Gastrocnemius medialis (tissue), 4 donors: ENCODE measurements at regions not wholly inside any gene's neighbourhood (a gene's known extent, or its start where the extent isn't known, plus 50 kb on each side); places are given as distances from the start of the nearest gene placed in this dataset.

ENCODE experiments used
- ATAC-seq, 2 donors: fragments of 150-250 bp; one replicate each; pipeline ENCODE4 v1.9.1; 2016
- DNase-seq, 2 donors: peaks; one replicate each; pipeline ENCODE4 v3.0.0-alpha.2; 2019
- H3K27ac ChIP-seq, 4 donors: fragments of 200-600 bp; sonication (generic); 1 replicate in 1 of 4; 2 replicates in 3 of 4; pipeline ENCODE4 v1.5.1; 2016 to 2018; ENCODE audit warnings: mild to moderate bottlenecking in 2 of 4, moderate library complexity in 1 of 4
- H3K27me3 ChIP-seq, 3 donors: fragments of 200-600 bp; sonication (generic) in 2 of 3; 1 replicate in 1 of 3; 2 replicates in 2 of 3; pipeline versions ENCODE4 v1.5.1 to v1.6.0; 2016 to 2019; ENCODE audit warnings: mild to moderate bottlenecking in 1 of 3, moderate library complexity in 1 of 3
- H3K36me3 ChIP-seq, 2 donors: fragments of 200-600 bp; sonication (generic) in 1 of 2; one replicate each; pipeline ENCODE4 v1.5.1; 2017 to 2018
- H3K4me1 ChIP-seq, 2 donors: fragments of 200-600 bp; sonication (generic) in 1 of 2; one replicate each; pipeline ENCODE4 v1.5.1; 2016 to 2017; ENCODE audit warnings: mild to moderate bottlenecking in 2 of 2
- H3K4me3 ChIP-seq, 4 donors: fragments of 200-600 bp; sonication (generic) in 3 of 4; 1 replicate in 1 of 4; 2 replicates in 3 of 4; pipeline ENCODE4 v1.5.1; 2016 to 2019; ENCODE audit warnings: mild to moderate bottlenecking in 2 of 4
- H3K9me3 ChIP-seq, 3 donors: fragments of 200-600 bp; sonication (generic) in 2 of 3; 1 replicate in 1 of 3; 2 replicates in 2 of 3; pipeline ENCODE4 v1.5.1; 2016 to 2019
- POLR2A ChIP-seq, 2 donors: fragments of 450-650 bp; IDR thresholded peaks; one replicate each; pipeline ENCODE4 v1.6.1; 2017; ENCODE audit warnings: antibody characterized with exemption in 2 of 2, mild to moderate bottlenecking in 2 of 2, moderate library complexity in 2 of 2
- in situ Hi-C, 4 donors: fragments of 200-750 bp; cut with MboI; loops; one replicate each; pipeline versions ENCODE4 v1.15.0 to v1.8.0; 2017; ENCODE audit warnings: low sequenced_read_pairs in 4 of 4
- intact Hi-C: fragments of 100-400 bp; cut with DNase I; formaldehyde crosslinking; loops from one replicate; pipeline ENCODE4 v1.15.1; 2023; ENCODE audit warnings: low total_unique reads
- TF ChIP-seq, protein P1 (sequence below), 5 experiments: fragments of 450-650 bp in 3 of 5; fragments of 200-600 bp in 2 of 5; sonication (generic) in 2 of 5; IDR thresholded peaks in 4 of 5; conservative IDR thresholded peaks in 1 of 5; 1 replicate in 4 of 5; 2 replicates in 1 of 5; pipeline ENCODE4 v1.5.1; 2016 to 2019; ENCODE audit warnings: antibody characterized with exemption in 5 of 5, mild to moderate bottlenecking in 3 of 5, moderate library complexity in 3 of 5

DNA sequence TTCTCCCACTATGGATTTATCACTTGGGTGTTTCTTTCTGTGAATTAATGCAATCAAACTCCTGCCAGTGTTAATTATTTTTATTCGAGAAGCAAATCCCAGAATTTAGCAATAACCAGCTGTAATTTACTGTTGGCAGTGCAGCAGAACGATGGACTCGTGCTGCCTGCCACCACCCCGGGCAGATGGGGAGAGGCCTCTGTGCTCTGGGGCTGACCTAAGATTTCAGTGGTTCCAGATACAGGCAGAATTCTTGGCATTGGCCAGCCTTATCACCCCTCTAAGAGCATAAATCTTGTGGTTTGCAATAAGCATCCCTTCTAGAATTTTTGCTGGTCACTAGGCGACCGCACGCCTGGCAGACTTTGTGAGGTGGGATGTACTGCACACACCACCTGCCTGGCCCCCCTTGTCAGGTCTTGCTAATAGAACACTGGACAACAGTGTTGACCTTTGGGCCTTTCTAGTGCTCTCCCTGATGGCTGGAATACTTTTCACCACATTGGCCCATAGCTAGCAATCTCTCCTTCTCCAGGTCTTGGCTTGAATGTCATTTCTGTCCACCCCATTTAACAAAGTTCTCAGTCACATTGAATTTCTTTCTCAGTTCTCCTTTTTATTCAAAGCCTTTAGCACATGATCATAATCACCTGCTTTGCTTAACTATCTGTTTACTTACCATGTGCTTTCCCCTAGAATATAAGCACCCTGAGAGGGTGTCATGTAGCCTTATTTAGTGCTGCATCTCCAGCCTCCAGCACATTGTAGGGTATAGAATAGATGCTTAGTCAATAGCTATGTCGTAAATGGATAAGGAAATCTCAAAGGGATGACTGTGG, 122.1 kb upstream of the DYNLRB2 start:
- Histone ChIP-seq H3K27ac (no peak overlapping the region), H3K4me1 (no peaks in the 10 kb centered on the region), H3K27me3 (no peaks in the 10 kb centered on the region), H3K4me3 (no peak overlapping the region), H3K9me3 (no peaks in the 10 kb centered on the region), H3K36me3 (no peaks in the 10 kb centered on the region)
- ATAC-seq: no peak
- DNase-seq: no peak
- TF ChIP-seq POLR2A (IDR thresholded peaks at IDR 0.05): no peak
- TF ChIP-seq, protein P1, sequence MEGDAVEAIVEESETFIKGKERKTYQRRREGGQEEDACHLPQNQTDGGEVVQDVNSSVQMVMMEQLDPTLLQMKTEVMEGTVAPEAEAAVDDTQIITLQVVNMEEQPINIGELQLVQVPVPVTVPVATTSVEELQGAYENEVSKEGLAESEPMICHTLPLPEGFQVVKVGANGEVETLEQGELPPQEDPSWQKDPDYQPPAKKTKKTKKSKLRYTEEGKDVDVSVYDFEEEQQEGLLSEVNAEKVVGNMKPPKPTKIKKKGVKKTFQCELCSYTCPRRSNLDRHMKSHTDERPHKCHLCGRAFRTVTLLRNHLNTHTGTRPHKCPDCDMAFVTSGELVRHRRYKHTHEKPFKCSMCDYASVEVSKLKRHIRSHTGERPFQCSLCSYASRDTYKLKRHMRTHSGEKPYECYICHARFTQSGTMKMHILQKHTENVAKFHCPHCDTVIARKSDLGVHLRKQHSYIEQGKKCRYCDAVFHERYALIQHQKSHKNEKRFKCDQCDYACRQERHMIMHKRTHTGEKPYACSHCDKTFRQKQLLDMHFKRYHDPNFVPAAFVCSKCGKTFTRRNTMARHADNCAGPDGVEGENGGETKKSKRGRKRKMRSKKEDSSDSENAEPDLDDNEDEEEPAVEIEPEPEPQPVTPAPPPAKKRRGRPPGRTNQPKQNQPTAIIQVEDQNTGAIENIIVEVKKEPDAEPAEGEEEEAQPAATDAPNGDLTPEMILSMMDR (IDR thresholded peaks at IDR 0.05 in 4 of 5, conservative IDR thresholded peaks at IDR 0.05 in 1 of 5): no peak
- in situ Hi-C loops: no loop called here
- intact Hi-C loops: no loop called here

DNA sequence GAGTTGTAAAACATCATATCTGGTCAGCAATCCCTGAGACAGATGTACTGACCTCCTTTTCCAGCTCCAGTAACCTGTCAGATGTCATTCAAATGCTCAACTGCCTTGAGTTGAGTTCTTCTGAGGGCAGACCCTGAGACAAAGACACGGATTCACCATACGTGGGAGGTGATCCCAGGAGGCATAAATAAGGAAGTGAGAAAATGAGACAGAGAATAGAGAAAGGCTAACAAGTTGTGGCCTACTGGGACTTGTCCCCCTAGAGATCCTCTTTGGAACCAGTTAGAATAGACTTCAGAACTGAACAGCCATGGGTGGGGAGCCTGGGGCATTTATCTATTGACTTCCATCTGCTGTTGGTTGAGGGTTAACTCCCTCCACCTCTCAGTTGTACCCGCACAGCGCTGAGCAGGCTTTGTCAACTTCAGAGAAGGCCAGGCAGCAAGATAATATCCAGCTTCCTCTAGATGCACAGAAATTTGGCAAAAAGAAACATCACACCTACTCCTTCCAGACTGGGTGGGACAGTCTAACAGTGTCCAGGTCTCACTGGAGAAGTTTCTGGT, 123.0 kb upstream of the DYNLRB2 start:
- no peak overlapping the region for H3K4me3 ChIP-seq
- H3K4me1 ChIP-seq: no peaks in the 10 kb centered on the region
- intact Hi-C loops (no loop called here), in situ Hi-C loops (no loop called here)
- H3K27me3 ChIP-seq: no peaks in the 10 kb centered on the region
- DNase-seq: no peak
- no peaks in the 10 kb centered on the region for H3K9me3 ChIP-seq
- no peak for ATAC-seq
- H3K36me3 ChIP-seq: no peaks in the 10 kb centered on the region
- no peak for TF ChIP-seq POLR2A (IDR thresholded peaks at IDR 0.05)
- TF ChIP-seq, protein P1 (IDR thresholded peaks at IDR 0.05 in 4 of 5, conservative IDR thresholded peaks at IDR 0.05 in 1 of 5): no peak
- no peak overlapping the region for H3K27ac ChIP-seq

DNA sequence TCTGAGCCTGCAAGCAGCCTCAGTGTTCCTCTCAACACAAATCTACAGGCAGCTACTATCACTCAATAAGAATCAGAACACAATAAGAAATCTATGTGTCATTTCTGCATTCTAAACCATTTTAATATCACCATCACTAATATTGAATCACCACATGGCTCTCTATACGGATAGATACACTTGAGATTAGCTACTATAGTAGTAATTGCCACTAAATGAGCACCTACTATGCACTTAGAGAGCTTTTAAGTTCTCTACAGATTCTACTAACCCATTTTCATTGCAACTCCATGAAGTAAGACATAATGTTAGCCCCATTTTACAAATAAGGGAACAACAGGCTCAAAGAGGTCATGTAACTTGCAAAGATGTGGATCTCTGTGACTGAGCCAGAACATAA, 132.8 kb upstream of the DYNLRB2 start:
- Histone ChIP-seq H3K27me3 (no peaks in the 10 kb centered on the region), H3K9me3 (no peaks in the 10 kb centered on the region), H3K4me3 (no peak overlapping the region), H3K4me1 (no peaks in the 10 kb centered on the region), H3K27ac (no peak overlapping the region), H3K36me3 (no peaks in the 10 kb centered on the region)
- ATAC-seq (no peak), DNase-seq (no peak)
- in situ Hi-C loops: no loop called here
- TF ChIP-seq, protein P1 (IDR thresholded peaks at IDR 0.05 in 4 of 5, conservative IDR thresholded peaks at IDR 0.05 in 1 of 5): no peak
- no peak for TF ChIP-seq POLR2A (IDR thresholded peaks at IDR 0.05)
- intact Hi-C loops: no loop called here

DNA sequence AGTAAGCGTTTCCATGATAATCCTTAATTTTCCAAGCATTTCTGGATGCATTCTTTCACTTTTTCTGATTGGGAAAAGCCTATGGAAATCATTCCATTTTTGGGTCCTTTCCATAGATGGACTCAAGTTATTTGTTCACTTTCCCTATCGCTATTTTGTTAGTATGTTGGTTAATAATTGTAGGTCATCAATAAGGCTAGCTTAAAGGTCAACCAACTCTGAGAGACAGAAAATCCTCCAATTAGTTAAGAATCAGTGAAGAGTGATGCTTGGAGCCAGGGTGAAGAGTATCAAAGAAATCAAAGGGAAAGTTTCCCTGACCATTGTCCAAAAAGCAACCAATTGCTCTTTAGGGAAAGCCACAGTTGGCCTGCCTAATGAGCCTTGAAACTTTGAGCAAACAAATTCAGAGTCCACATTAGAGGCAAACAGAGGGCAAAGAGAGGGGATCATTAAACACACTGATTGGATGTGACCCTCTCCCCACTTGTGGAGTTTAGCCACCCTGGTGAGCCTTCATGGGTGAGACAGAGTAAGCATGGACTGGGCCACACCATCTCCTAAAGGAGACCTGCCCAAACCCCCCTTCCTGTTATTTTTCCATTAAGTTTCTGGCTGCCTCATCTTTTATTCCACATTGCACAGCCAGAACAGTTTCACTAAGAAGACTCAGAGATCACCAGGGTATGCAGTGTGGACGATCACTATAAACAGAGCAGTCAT, 133.4 kb upstream of the DYNLRB2 start:
- ATAC-seq (no peak), DNase-seq (no peak)
- H3K4me1 ChIP-seq: no peaks in the 10 kb centered on the region
- H3K9me3 ChIP-seq: no peaks in the 10 kb centered on the region
- H3K27me3 ChIP-seq: no peaks in the 10 kb centered on the region
- in situ Hi-C loops: no loop called here
- intact Hi-C loops: no loop called here
- no peaks in the 10 kb centered on the region for H3K36me3 ChIP-seq
- H3K27ac ChIP-seq: no peak overlapping the region
- no peak for TF ChIP-seq POLR2A (IDR thresholded peaks at IDR 0.05)
- TF ChIP-seq, protein P1 (IDR thresholded peaks at IDR 0.05 in 4 of 5, conservative IDR thresholded peaks at IDR 0.05 in 1 of 5): no peak
- H3K4me3 ChIP-seq: no peak overlapping the region
